HG03045 (cell line): ENCODE measurements at regions not wholly inside any gene's neighbourhood (a gene's known extent, or its start where the extent isn't known, plus 50 kb on each side); places are given as distances from the start of the nearest gene placed in this dataset.

Experiments
- ATAC-seq: cut with Tn5 transposase; IDR thresholded peaks from one replicate; pipeline ENCODE4 v1.9.1; 2021; ENCODE audit warnings: mild to moderate bottlenecking, moderate library complexity; ENCODE audit not compliant: unreplicated experiment

- no peak for ATAC-seq
Observed at GRCh38 chr2:58959996-58960395, 718.9 kb upstream of the FANCL start.

- ATAC-seq = no peak
Observed at GRCh38 chr2:58957188-58957840, 716.2 kb upstream of the FANCL start.

- no peak for ATAC-seq
Observed at GRCh38 chr2:58954880-58955385, 713.8 kb upstream of the FANCL start.

GRCh38 chr2:58951722-58952121 lies 710.6 kb upstream of the FANCL start:
- no peak for ATAC-seq

- no peak for ATAC-seq
Observed at GRCh38 chr2:58950795-58951462, 709.8 kb upstream of the FANCL start.

GRCh38 chr2:58939388-58939787 lies 698.3 kb upstream of the FANCL start:
- ATAC-seq = no peak

GRCh38 chr2:58938988-58939387 lies 697.9 kb upstream of the FANCL start:
- no peak for ATAC-seq

- no peak for ATAC-seq
Observed at GRCh38 chr2:58932801-58933200, 691.7 kb upstream of the FANCL start.

- no peak for ATAC-seq
Observed at GRCh38 chr2:58930537-58930936, 689.4 kb upstream of the FANCL start.

- ATAC-seq = no peak
Observed at GRCh38 chr2:58928973-58929372, 687.8 kb upstream of the FANCL start.

GRCh38 chr2:58928391-58928790 lies 687.3 kb upstream of the FANCL start:
- no peak for ATAC-seq

- no peak for ATAC-seq
Observed at GRCh38 chr2:58926112-58926511, 685.0 kb upstream of the FANCL start.

- ATAC-seq = no peak
Observed at GRCh38 chr2:58925676-58926081, 684.6 kb upstream of the FANCL start.

GRCh38 chr2:58923869-58924268 lies 682.7 kb upstream of the FANCL start:
- no peak for ATAC-seq

GRCh38 chr2:58922245-58922644 lies 681.1 kb upstream of the FANCL start:
- no peak for ATAC-seq

- ATAC-seq = no peak
Observed at GRCh38 chr2:58921676-58922075, 680.6 kb upstream of the FANCL start.

GRCh38 chr2:58920001-58920400 lies 678.9 kb upstream of the FANCL start:
- no peak for ATAC-seq

GRCh38 chr2:58919316-58919715 lies 678.2 kb upstream of the FANCL start:
- ATAC-seq = no peak

GRCh38 chr2:58918141-58918540 lies 677.0 kb upstream of the FANCL start:
- ATAC-seq = no peak

- ATAC-seq = no peak
Observed at GRCh38 chr2:58917596-58917995, 676.5 kb upstream of the FANCL start.

GRCh38 chr2:58916063-58916462 lies 674.9 kb upstream of the FANCL start:
- no peak for ATAC-seq

GRCh38 chr2:58914733-58915505 lies 673.8 kb upstream of the FANCL start:
- no peak for ATAC-seq
